Neural cell (in vitro differentiated cells): ENCODE measurements at regions not wholly inside any gene's neighbourhood (a gene's known extent, or its start where the extent isn't known, plus 50 kb on each side); places are given as distances from the start of the nearest gene placed in this dataset.

Experiments used
- H2AFZ ChIP-seq: fragments of 200-600, 300-800 bp; sonication (generic), shearing (Covaris generic); 2 replicates; pipeline ENCODE4 v1.6.0; 2014; ENCODE audit warnings: low read depth, mild to moderate bottlenecking, antibody characterized with exemption, low read length, moderate library complexity
- H3F3A ChIP-seq: fragments of 200-600 bp; shearing (Covaris generic); 2 replicates; pipeline ENCODE4 v1.6.1; 2016; ENCODE audit warnings: mild to moderate bottlenecking, moderate library complexity, mixed read lengths, antibody characterized with exemption, low read length; ENCODE audit not compliant: insufficient read depth, poor library complexity, severe bottlenecking
- H3K27ac ChIP-seq: fragments of 200-600, 300-800 bp; sonication (generic), shearing (Covaris generic); 2 replicates; pipeline ENCODE4 v1.5.1; 2014; ENCODE audit warnings: mild to moderate bottlenecking, low read length, moderate library complexity
- H3K27me3 ChIP-seq: fragments of 300-800, 200-600 bp; sonication (generic), shearing (Covaris generic); 2 replicates; pipeline ENCODE4 v1.6.0; 2014; ENCODE audit warnings: mild to moderate bottlenecking, low read depth, low read length, moderate library complexity; ENCODE audit not compliant: insufficient read depth
- H3K36me3 ChIP-seq: fragments of 300-800, 200-600 bp; sonication (generic), shearing (Covaris generic); 2 replicates; pipeline ENCODE4 v1.5.1; 2014; ENCODE audit warnings: mild to moderate bottlenecking, antibody characterized with exemption, low read length, moderate library complexity; ENCODE audit not compliant: insufficient read depth
- H3K4me2 ChIP-seq: fragments of 300-800, 200-600 bp; sonication (generic), shearing (Covaris generic); 2 replicates; pipeline ENCODE4 v1.6.0; 2014; ENCODE audit warnings: mild to moderate bottlenecking, low read length
- H3K4me3 ChIP-seq: fragments of 300-800, 200-600 bp; sonication (generic), shearing (Covaris generic); 2 replicates; pipeline ENCODE4 v1.5.1; 2014; ENCODE audit warnings: mild to moderate bottlenecking, low read length, moderate library complexity
- H3K79me2 ChIP-seq: fragments of 200-600 bp; shearing (Covaris generic); replicated peaks from 2 replicates; pipeline ENCODE4 v1.6.0; 2014; ENCODE audit warnings: mild to moderate bottlenecking, low read length, moderate library complexity; ENCODE audit not compliant: insufficient read depth
- H3K9ac ChIP-seq: fragments of 300-800, 200-600 bp; sonication (generic), shearing (Covaris generic); 2 replicates; pipeline ENCODE4 v1.6.1; 2016; ENCODE audit warnings: mild to moderate bottlenecking, low read length, mixed read lengths
- H3K9me2 ChIP-seq: fragments of 200-600 bp; shearing (Covaris generic); 2 replicates; pipeline ENCODE4 v1.6.1; 2016; ENCODE audit warnings: mild to moderate bottlenecking, low read length, mixed read lengths; ENCODE audit not compliant: insufficient read depth
- H3K9me3 ChIP-seq: fragments of 200-600, 300-800 bp; sonication (generic), shearing (Covaris generic); 2 replicates; pipeline ENCODE4 v1.6.1; 2016; ENCODE audit warnings: mild to moderate bottlenecking, mixed run types, low read length, moderate library complexity, mixed read lengths
- H4K20me1 ChIP-seq: fragments of 200-600 bp; shearing (Covaris generic); 2 replicates; pipeline ENCODE4 v1.6.1; 2016; ENCODE audit warnings: mild to moderate bottlenecking, mixed run types; ENCODE audit not compliant: insufficient read depth
- EP300 ChIP-seq: fragments of 450-650 bp; conservative IDR thresholded peaks from 2 replicates; pipeline ENCODE4 v1.6.1; 2014; ENCODE audit warnings: antibody characterized with exemption, mild to moderate bottlenecking, moderate library complexity; ENCODE audit not compliant: poor library complexity, severe bottlenecking
- EZH2 ChIP-seq: fragments of 200-600, 300-800 bp; shearing (Covaris generic), sonication (generic); IDR thresholded peaks from 2 replicates; pipeline ENCODE4 v1.6.1; 2014; ENCODE audit warnings: antibody characterized with exemption, low read length, borderline replicate concordance, mild to moderate bottlenecking; ENCODE audit not compliant: insufficient read depth, poor library complexity, severe bottlenecking
- MXI1 ChIP-seq: fragments of 450-650 bp; conservative IDR thresholded peaks from 2 replicates; pipeline ENCODE4 v1.6.1; 2014; ENCODE audit warnings: antibody characterized with exemption, mild to moderate bottlenecking; ENCODE audit not compliant: poor library complexity, severe bottlenecking
- POLR2AphosphoS5 ChIP-seq: IDR thresholded peaks from 2 replicates; pipeline ENCODE4 v1.6.1; 2012
- RAD21 ChIP-seq: fragments of 450-650 bp; conservative IDR thresholded peaks from 2 replicates; pipeline ENCODE4 v1.6.1; 2014; ENCODE audit warnings: antibody characterized with exemption, mild to moderate bottlenecking, moderate library complexity
- SMC3 ChIP-seq: fragments of 450-650 bp; conservative IDR thresholded peaks from 2 replicates; pipeline ENCODE4 v1.6.1; 2014; ENCODE audit warnings: antibody characterized with exemption, mild to moderate bottlenecking, moderate library complexity; ENCODE audit not compliant: poor library complexity
- TAF1 ChIP-seq: IDR thresholded peaks from 2 replicates; pipeline ENCODE4 v1.6.1; 2012; ENCODE audit warnings: low read depth
- TF ChIP-seq, protein P1 (sequence below): fragments of 450-650 bp; IDR thresholded peaks from 2 replicates; pipeline ENCODE4 v1.5.1; 2014; ENCODE audit warnings: antibody characterized with exemption, mild to moderate bottlenecking, moderate library complexity; ENCODE audit not compliant: poor library complexity, severe bottlenecking
- TF ChIP-seq, protein P2 (sequence below): IDR thresholded peaks from 2 replicates; pipeline ENCODE4 v1.6.1; 2012; ENCODE audit warnings: borderline replicate concordance

DNA sequence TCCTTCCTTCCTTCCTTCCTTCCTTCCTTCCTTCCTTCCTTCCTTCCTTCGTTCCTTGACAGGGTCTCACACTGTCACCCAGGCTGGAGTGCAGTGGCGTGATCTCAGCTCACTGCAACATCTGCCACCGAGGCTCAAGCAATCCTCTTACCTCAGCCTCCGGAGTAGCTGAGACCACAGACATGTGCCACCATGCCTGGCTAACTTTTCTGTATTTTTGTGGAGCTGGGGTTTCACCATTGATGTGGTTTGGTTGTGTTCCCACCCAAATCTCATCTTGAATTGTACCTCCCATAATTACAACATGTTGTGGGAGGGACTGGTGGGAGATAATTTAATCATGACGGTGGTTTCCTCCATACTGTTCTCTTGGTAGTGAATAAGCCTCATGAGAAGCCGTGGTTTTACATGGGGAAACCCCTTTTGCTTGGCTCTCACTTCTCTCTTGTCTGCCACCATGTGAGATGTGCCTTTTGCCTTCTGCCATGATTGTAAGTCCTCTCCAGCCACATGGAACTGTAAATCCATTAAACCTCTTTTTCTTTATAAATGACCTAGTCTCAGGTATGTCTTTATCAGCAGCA lies 90.3 kb upstream of the MPHOSPH6 start:
- no peak overlapping the region for H3K27ac ChIP-seq
- no peaks in the 10 kb centered on the region for H3F3A ChIP-seq
- no peaks in the 10 kb centered on the region for H3K9me2 ChIP-seq
- no peaks in the 10 kb centered on the region for H3K79me2 ChIP-seq
- H3K9me3 ChIP-seq, result no peaks in the 10 kb centered on the region
- no peaks in the 10 kb centered on the region for H3K36me3 ChIP-seq
- H2AFZ ChIP-seq, result no peak overlapping the region
- H3K4me3 ChIP-seq, result no peak overlapping the region
- H3K9ac ChIP-seq, result no peak overlapping the region
- TF ChIP-seq, protein P1, sequence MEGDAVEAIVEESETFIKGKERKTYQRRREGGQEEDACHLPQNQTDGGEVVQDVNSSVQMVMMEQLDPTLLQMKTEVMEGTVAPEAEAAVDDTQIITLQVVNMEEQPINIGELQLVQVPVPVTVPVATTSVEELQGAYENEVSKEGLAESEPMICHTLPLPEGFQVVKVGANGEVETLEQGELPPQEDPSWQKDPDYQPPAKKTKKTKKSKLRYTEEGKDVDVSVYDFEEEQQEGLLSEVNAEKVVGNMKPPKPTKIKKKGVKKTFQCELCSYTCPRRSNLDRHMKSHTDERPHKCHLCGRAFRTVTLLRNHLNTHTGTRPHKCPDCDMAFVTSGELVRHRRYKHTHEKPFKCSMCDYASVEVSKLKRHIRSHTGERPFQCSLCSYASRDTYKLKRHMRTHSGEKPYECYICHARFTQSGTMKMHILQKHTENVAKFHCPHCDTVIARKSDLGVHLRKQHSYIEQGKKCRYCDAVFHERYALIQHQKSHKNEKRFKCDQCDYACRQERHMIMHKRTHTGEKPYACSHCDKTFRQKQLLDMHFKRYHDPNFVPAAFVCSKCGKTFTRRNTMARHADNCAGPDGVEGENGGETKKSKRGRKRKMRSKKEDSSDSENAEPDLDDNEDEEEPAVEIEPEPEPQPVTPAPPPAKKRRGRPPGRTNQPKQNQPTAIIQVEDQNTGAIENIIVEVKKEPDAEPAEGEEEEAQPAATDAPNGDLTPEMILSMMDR, result no peak
- no peak for TF ChIP-seq MXI1
- TF ChIP-seq POLR2AphosphoS5, result no peak
- TF ChIP-seq EP300, result no peak
- TF ChIP-seq RAD21, result no peak
- TF ChIP-seq, protein P2, sequence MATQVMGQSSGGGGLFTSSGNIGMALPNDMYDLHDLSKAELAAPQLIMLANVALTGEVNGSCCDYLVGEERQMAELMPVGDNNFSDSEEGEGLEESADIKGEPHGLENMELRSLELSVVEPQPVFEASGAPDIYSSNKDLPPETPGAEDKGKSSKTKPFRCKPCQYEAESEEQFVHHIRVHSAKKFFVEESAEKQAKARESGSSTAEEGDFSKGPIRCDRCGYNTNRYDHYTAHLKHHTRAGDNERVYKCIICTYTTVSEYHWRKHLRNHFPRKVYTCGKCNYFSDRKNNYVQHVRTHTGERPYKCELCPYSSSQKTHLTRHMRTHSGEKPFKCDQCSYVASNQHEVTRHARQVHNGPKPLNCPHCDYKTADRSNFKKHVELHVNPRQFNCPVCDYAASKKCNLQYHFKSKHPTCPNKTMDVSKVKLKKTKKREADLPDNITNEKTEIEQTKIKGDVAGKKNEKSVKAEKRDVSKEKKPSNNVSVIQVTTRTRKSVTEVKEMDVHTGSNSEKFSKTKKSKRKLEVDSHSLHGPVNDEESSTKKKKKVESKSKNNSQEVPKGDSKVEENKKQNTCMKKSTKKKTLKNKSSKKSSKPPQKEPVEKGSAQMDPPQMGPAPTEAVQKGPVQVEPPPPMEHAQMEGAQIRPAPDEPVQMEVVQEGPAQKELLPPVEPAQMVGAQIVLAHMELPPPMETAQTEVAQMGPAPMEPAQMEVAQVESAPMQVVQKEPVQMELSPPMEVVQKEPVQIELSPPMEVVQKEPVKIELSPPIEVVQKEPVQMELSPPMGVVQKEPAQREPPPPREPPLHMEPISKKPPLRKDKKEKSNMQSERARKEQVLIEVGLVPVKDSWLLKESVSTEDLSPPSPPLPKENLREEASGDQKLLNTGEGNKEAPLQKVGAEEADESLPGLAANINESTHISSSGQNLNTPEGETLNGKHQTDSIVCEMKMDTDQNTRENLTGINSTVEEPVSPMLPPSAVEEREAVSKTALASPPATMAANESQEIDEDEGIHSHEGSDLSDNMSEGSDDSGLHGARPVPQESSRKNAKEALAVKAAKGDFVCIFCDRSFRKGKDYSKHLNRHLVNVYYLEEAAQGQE, result no peak
- TF ChIP-seq EZH2, result no peak
- no peak for TF ChIP-seq SMC3
- no peak for TF ChIP-seq TAF1
- no peaks in the 10 kb centered on the region for H4K20me1 ChIP-seq
- H3K4me2 ChIP-seq, result no peak overlapping the region
- no peaks in the 10 kb centered on the region for H3K27me3 ChIP-seq

DNA sequence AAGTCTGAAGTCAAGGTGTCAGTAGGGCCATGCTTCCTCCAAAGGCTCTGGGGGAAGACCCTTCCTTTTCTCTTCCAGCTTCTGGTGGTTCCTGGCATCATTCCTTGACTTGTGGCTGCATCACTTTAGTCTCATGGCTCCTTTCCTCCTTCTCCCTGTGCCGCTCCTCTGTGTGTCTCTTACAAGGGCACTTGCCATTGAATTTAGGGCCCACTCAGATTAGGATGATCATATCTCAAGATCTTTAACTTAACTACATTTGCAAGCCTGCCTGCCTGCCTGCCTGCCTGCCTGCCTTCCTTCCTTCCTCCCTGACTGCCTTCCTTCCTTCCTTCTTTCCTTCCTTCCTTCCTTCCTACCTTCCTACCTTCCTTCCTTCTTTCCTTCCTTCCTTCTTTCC lies 89.7 kb upstream of the MPHOSPH6 start:
- TF ChIP-seq RAD21 (no peak), EZH2 (no peak), TAF1 (no peak), EP300 (no peak), POLR2AphosphoS5 (no peak)
- TF ChIP-seq, protein P2, result no peak
- TF ChIP-seq, protein P1, result no peak
- Histone ChIP-seq H3K79me2 (no peaks in the 10 kb centered on the region), H3K9ac (no peak overlapping the region), H3K27ac (no peak overlapping the region), H3K4me2 (no peak overlapping the region), H3K9me2 (no peaks in the 10 kb centered on the region), H3K9me3 (no peaks in the 10 kb centered on the region), H4K20me1 (no peaks in the 10 kb centered on the region), H3K27me3 (no peaks in the 10 kb centered on the region), H2AFZ (no peak overlapping the region), H3K4me3 (no peak overlapping the region), H3F3A (no peaks in the 10 kb centered on the region), H3K36me3 (no peaks in the 10 kb centered on the region)
